Keratinocyte (primary cell): ENCODE measurements at regions not wholly inside any gene's neighbourhood (a gene's known extent, or its start where the extent isn't known, plus 50 kb on each side); places are given as distances from the start of the nearest gene placed in this dataset.

Experiments used
- CTCF ChIP-seq, 3 experiments: IDR thresholded peaks in 1 of 3; conservative IDR thresholded peaks in 1 of 3; optimal IDR thresholded peaks in 1 of 3; 2 replicates in 2 of 3; 3 replicates in 1 of 3; pipeline versions ENCODE3 to v1.5.1; 2011; ENCODE audit warnings: low read length in 3 of 3, mild to moderate bottlenecking in 3 of 3, moderate library complexity in 2 of 3, control low read depth in 1 of 3, inconsistent platforms in 1 of 3; ENCODE audit not compliant: insufficient read depth in 2 of 3; ENCODE audit errors: extremely low read depth in 1 of 3
- EZH2 ChIP-seq: IDR thresholded peaks from one replicate; pipeline ENCODE4 v1.6.1; 2012; ENCODE audit warnings: inconsistent platforms, mild to moderate bottlenecking, low read length, moderate library complexity

- no peak for TF ChIP-seq CTCF (optimal IDR thresholded peaks at IDR 0.05 in 1 of 3, IDR thresholded peaks at IDR 0.05 in 1 of 3, conservative IDR thresholded peaks at IDR 0.05 in 1 of 3; ENCODE audit: extremely low read depth in 1 of 3, insufficient read depth in 2 of 3, low read length in 3 of 3)
- TF ChIP-seq EZH2, result no peak
Observed at GRCh38 chr2:40741532-40741931, 289.6 kb upstream of the SLC8A1 start.
